NCI-H2227 (cell line): ENCODE measurements at regions not wholly inside any gene's neighbourhood (a gene's known extent, or its start where the extent isn't known, plus 50 kb on each side); places are given as distances from the start of the nearest gene placed in this dataset.

ENCODE experiments used
- DNase-seq: peaks from one replicate; lab custom pipeline; 2025; ENCODE audit not compliant: unreplicated experiment; lab: John Stamatoyannopoulos, UW

DNA sequence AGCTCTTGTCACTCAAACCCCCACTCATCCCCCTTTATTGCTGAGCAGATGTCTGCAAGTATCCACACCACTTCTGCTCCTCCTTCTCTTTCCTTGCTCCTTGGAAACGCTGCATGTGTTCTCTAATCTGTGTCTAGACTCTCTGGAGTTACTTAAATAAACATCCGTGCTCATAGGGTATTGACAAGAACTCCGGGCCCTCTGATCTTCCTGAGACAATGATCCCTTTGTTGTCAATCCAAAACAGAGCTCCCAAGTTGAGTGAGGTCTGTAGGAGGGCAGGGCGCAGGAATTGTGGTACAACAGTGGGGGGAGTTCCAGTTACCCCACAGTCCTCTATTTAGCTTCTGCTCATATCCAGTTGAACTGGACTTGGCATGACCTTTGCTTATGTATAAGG lies 489.0 kb downstream of the SNAPC1 start:
- DNase-seq, result no peak

DNA sequence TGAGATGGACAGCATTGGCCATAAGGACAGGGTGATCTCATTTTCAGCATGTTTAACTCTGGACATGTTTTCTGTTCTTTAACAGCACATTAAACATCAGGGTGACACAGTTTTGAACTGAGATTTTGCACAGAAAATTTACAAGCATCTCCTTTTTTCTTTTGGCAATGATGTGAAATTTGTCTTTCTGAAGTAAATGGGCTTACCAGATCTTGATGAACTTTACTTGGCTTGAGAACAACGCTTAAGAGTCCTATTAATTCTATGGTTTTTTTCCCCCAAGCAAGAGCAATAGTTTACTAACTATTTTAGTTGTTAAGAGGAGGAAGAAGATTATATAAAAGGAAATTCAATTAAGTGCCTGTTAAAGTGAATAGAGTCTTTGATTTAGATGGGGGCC lies 491.0 kb downstream of the SNAPC1 start:
- no peak for DNase-seq

DNA sequence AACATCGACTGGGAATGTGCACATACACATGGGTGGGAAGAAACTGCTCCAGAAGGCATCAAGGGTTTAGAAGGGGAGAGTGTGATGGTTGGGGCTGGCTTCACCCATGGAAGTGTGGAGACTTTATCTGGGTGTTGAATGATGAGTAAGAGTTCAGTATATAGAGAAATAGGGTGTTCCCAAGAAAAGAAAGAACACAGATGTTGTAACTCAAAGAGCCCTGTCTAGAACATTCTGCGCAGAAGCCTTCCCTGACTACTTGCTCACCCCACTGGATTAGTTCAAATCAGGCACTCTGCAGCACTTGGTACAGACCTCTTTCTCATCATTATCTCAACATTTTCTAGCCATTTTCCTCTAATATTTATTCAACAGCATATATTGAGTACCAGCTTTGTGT lies 491.7 kb downstream of the SNAPC1 start:
- DNase-seq, result no peak

DNA sequence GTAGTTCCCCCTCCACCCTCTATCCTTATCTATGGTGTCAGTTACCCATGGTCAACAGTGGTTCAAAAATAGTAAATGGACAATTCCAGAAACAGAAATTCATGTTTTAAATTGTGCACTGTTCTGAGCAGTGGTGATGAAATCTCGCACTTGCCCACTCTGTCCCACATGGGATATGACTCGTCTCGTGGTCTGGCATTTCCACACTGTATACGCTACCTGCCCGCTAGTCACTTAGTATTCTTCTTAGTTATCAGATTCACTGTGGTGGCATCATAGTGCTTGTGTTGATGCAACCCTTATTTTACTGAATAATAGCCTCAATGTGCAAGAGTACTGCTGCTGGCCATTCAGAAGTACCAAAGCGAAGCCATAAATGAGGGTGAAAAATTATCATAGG lies 507.0 kb downstream of the SNAPC1 start:
- no peak for DNase-seq

DNA sequence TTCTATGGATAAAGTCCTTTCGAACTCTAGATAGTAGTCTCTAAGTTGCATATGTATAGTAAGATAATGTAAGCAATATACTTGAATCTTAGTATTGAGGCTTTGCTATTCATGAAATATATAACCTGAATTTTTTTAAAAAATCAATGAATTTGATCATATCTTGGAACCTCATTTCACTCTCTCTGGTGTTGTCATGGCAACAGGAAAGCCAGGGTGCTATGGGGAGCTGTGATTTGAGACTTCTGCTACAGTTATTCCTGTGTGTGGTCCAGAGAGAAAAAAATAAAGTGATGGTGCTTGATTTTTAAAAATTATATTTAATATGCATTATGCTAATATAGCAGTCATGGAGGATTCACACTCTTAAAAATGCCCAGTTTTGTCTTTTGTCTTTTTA lies 508.0 kb downstream of the SNAPC1 start:
- no peak for DNase-seq

DNA sequence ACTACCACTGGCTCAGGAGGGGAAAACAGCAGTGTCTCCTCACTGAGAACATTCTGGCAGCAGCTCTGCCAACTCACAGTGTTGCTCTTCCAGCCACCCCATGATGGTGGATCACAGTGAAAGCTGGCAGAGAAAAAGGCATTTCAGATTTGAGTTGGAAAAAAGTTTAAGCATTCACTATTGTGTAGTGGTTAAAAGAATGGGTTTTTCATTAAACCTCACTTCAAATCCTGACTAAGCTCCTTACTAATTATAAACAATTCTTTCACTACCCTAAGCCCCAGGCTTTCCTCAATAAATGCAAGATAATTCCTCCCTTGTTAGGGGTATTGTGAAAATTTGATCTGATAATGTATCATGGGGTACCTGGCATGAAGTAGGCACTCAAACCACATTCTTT lies 518.1 kb downstream of the SNAPC1 start:
- DNase-seq, result no peak

DNA sequence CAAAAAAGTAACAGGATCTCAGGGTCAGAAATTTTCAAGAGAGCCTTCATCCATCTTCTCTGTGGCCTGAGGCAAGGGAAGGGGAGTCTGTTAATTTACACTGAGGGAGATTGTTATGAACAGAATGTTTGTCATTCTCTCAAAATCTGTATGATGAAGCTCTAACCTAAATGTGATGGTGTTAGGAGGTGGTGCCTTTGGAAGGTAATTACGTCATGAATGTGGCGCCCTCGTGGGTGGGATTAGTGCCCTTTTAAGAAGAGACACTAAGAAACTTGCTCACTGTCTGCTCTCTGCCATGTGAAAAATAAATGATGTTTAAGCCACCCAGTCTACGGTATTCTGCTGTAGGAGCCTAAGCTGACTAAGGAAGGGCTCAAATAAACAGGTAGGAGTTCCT lies 521.6 kb downstream of the SNAPC1 start:
- DNase-seq, result no peak

DNA sequence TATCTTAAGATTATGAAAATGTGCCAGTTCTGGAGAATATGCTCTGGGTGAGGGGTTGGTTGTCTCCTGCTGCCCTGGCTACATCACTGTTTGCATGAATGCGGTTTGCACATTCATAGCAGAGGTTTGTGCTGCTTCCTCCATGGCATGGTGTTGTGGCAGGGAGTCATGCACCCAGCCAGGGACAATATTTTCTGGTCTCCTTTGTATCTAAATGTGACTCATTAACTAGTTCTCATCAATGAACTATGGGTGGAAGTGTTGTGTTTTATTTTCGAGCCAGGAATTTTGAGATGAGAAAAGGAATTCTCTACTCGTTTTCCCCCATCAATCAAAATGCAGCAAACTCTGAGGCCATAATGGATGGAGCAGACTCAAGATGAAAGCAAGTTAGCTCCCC lies 527.3 kb downstream of the SNAPC1 start:
- DNase-seq, result no peak

DNA sequence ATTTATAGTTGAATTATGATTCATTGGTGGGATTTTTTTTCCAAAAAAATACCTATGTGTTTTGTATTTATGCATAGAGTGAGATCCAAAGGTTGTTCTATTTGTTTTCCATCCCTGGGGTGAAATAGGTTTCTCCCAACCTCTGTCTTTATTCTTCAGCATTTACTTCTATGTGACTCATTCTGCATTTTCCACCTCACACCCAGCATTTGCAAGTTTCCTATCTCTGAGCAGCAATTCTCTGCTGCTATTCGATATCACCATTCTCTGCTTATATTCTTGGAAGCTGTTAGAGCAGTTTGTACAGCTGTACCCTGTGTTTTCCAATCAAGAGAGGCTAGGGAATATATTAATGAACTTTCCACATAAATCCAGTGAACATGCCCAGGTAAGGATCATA lies 538.9 kb downstream of the SNAPC1 start:
- DNase-seq, result no peak

DNA sequence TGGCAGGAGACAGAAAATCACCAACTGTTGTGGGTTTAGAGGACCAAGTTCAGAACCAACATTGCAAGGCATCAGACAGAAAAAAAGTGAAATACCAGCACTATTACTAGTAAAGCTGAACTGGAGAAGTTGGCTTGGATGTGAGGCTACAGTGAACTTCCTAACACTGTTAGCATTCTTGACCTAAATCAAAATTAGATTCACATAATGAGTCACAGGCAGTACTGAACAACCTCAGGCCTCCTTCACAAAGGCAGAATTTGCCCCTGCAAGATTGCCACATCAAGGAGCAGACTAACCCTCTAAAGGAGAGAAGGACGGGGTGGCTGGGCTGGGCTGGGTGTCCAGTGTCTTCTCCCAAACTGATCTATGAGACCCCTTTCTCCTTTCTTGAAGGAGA lies 539.7 kb downstream of the SNAPC1 start:
- DNase-seq, result no peak

DNA sequence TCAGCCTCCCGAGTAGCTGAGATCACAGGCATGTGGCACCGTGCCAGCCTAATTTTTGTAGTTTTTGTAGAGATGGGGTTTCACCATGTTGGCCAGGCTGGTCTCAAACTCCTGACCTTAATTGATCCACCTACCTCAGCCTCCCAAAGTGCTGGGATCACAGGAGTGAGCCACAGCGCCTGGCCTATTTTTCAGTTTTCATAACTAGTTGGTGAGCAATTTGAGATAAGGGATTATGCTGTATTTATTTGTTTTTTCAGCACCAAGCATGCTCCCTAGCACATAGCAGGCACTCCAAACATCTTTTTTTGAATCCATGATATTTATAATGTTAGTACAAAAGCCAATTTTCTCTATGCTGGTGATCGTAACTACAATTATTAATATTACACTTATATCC lies 541.2 kb downstream of the SNAPC1 start:
- no peak for DNase-seq

DNA sequence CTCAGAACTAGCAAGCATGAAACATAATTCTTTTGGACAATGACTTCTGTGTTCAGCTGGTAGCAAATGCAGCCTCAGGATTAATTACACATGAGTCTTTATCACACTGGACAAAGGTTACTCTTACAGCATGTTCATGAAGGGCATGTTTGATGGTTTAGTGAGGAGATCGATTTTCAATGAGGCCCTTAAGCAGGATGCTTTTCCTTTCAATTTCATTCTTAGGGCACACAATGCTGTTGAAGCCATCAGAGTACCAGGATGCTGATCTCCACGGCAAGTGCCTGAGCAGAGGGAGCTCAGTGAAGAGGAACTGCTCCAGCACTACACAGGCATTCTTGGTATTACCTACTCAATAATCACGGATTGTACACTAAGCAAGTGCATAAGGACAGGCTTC lies 542.0 kb downstream of the SNAPC1 start:
- DNase-seq, result no peak

DNA sequence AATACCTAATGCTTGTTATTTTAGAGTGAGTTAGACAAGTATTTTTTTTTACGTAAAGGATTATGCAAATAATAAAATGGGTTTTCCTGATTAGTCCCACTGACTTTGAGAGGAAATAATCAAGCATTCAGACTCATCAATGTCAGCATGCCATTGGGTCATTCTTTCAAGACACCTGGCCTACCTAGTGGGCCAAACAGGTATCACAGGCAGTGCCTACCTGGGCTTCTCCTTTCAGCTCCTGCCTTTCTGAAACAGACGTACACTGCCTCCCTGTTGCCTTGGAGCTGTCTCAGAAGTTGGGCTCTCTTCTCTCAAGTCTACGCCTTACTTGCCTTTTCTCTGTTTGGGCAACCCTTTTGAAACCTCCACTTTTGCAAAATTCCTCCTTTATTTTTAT lies 545.6 kb downstream of the SNAPC1 start:
- DNase-seq, result no peak

DNA sequence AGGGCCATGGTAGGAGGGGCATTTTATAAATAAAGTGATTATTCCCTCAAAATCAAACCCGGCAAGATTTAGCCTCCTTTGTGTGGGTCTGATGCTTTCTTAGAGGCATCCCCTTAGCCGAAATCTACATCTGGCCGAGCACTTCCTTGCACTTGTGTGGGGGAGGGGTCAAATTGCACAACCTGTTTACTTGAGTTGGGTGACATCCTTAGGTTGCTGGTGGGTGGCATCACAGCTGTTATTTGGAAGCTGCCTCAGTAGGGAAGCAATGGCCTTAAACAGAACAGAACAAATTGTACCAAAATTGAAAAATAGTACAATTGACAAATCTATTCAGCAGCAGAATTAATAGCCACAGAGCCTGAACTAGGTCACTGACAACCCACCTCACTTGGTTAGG lies 546.1 kb downstream of the SNAPC1 start:
- DNase-seq, result no peak

DNA sequence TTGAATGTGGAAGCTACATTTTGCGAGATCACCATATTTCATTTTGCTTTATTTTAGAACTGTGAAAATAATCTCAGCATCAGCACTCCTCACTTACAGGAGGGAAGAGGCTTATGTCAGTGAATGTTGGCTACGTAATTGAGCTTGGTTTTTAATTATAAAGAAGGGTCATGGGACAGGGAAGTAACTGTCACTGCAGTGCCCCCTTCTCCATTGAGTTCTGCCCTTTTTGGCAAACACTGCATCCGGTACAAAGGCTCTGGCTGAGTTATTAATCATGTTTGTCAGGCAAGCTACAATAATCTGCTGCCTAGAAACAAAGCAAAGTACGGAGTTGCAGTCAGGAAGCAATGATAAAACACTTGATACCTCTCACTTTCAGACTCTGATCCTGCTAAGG lies 546.7 kb downstream of the SNAPC1 start:
- no peak for DNase-seq

DNA sequence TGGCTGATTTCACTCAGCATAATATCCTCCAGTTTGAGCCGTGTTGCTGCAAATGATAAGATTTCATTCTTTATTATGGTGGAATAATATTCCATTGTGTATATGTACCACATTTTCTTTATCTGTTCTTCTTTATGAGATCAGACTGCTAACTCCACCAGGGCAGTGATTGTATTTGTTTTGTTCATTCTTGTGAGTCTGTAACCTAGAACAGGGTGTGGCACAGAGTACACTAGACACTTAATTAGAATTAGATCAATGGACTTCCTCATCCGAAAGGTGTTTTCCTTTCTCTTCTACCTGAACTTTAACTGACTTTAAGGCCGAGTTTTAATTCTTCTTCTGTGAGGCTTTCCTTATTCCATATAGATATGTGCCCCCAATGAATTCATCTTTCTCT lies 551.0 kb downstream of the SNAPC1 start:
- DNase-seq, result no peak

DNA sequence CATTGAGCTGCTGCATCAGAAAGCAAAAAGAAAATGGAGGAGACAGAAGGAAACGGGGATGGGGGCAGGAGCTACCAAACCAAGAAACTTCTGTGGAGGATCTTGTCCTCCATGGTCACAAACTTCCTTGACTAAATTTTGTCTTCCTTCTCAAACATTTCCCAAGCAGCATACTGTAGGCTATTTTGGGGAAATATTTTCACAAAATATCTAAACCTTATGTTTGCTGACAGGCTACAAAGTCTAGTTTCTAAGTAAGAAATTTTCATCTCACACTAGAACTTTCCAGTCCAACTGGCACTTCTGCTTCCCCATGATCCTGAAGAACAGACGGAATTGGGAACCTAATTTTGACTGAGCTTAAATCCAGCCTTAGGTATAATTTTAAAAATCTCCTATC lies 552.0 kb downstream of the SNAPC1 start:
- DNase-seq, result no peak

DNA sequence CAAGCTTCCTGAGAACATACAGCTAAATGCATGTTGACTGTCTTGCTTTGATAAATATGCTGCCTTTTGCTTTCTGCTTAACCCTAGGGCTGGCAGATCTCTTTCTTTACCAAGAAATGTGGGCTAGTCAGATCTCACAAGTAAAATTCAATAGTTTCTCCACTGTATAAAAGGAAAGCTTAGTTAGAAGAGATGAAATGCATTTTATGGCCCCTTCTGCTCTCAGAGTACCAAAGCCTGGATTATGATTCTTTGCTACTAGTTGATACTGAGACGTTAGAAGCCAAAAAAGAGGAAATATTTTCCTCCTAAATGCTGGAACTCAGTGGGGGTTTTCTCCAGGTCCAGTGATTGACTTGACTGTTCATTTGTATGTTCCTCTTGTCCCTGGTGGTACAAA lies 552.7 kb downstream of the SNAPC1 start:
- DNase-seq, result no peak

DNA sequence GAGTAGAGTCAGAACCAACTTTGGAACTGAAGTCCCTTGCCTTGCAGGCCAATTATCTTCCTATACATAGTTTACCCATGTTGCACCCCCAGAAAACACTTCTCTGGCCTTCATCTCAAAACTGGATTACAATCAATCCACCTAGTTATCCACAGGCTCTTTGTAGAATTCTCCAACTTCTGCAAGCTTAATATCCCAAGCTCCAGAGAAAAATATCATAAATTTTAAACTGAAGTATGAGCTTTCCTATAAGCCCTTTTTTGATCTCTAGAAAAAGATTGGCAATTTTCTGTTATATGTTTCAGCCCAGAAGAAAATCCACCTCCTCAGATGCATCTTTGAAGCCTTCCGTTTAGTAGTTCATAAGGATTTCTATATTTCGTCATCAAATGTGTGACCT lies 553.4 kb downstream of the SNAPC1 start:
- no peak for DNase-seq

DNA sequence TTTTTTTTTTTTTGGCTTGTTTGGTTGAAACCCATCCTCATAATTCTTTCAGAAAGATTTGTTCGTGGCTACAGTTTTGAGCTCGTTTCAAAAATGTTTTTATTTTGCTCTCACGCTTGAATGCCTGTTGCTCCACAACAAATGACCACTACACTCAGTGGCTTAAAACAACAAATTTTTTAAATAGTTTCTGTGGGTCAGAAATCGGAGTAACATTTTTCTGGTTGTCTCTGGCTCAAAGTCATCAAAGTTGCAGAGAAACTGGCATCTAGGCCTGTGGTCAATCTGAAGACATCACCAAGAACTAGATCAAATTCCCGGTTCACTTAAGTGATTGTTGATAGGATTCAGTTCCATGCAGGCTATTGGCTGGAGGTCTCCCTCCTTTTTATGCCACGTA lies 560.0 kb downstream of the SNAPC1 start:
- no peak for DNase-seq

DNA sequence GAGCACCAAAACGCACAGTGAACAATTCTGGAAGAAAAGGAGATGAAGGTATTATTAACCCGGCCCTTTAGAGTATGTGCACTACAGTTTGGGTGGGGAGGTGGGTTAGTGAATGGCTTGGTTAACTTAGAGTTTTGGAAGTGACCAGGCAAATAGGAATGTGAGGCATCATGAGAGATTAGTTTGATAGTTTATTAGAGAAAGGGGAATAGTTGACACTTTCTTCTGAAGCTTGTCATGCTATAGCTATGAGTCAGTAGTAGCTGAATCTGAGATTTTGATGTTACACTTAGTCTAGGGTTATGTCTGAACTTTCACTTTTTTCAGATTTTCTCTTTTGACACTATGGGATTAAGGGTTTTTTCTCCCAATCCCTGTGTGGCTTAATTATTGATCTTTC lies 567.2 kb downstream of the SNAPC1 start:
- DNase-seq, result no peak

DNA sequence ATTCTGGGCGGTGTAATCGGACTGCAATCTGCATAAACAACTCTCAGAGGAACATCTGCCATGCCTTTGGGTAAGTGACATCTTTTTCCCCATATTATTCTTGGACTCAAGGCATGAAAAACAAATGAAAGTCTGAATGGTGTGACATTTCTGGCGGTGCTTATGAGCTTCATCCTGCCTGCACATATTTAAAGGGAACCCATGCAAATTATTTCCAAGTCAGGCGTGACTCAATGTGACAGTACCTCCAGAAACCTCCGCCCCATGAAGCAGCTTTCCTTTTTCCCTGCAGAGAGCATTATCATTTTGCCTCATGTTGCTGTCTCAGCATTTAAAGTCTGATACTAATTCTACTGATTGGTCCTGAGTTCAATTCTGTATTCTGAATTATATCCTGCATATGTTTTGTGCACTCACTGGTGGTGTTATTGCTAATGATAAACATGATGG lies 585.4 kb downstream of the SNAPC1 start:
- DNase-seq, result no peak

DNA sequence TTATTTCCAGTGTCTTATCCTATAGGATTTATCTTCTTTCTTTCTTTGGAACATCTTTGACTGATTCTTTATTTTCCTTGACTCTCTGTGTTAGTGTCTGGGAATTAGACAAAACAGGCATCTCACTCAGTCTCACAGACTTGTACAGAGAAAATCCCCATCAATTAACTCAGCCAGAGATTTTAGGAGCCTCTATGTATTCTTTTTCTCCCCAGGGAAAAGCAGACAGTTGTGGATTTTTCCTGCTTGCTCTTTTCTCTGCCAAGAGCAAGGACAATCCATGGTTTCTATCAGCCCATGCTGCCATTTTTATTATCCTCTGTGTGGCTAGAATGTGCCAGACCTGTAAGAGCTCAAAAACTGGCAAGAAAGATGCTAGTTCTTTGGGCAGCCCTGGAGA lies 595.1 kb downstream of the SNAPC1 start:
- DNase-seq, result no peak

DNA sequence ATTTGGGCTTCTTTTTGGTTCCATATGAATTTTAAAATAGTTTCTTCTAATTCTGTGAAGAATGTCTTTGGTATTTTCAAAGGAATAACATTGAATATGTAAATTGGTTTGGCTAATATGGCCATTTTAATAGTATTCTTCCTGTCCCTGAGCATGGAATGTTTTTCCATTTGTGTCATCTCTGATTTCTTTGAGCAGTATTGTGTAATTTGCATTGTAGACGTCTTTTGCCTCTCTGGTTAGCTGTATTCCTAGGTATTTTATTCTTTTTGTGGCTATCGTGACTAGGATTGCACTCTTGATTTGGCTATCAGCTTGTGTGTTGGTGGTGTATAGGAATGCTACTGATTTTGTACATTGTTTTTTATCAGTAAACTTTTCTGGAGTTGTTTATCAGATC lies 601.9 kb downstream of the SNAPC1 start:
- no peak for DNase-seq
